Trophoblast cell (in vitro differentiated cells and primary cell): ENCODE measurements at regions not wholly inside any gene's neighbourhood (a gene's known extent, or its start where the extent isn't known, plus 50 kb on each side); places are given as distances from the start of the nearest gene placed in this dataset.

Source experiments
- DNase-seq, 2 donors: peaks; one replicate each; pipeline ENCODE4 v3.0.0-alpha.2; 2016
- H2AFZ ChIP-seq: 2 replicates; pipeline ENCODE4 v1.6.1; 2013; ENCODE audit warnings: low read length, moderate library complexity, mild to moderate bottlenecking; ENCODE audit not compliant: insufficient read depth, poor library complexity
- H2AK5ac ChIP-seq: 2 replicates; pipeline ENCODE4 v1.6.1; 2013; ENCODE audit warnings: mild to moderate bottlenecking, low read length
- H2BK120ac ChIP-seq: 2 replicates; pipeline ENCODE4 v1.6.1; 2013; ENCODE audit warnings: low read length, mild to moderate bottlenecking, moderate library complexity; ENCODE audit not compliant: insufficient read depth, poor library complexity
- H2BK12ac ChIP-seq: 2 replicates; pipeline ENCODE4 v1.6.1; 2013; ENCODE audit warnings: mild to moderate bottlenecking, low read length, moderate library complexity
- H2BK5ac ChIP-seq: 2 replicates; pipeline ENCODE4 v1.6.1; 2013; ENCODE audit warnings: low read length, low read depth, moderate library complexity, mild to moderate bottlenecking; ENCODE audit not compliant: poor library complexity
- H3K14ac ChIP-seq: 2 replicates; pipeline ENCODE4 v1.6.1; 2013; ENCODE audit warnings: mild to moderate bottlenecking, low read length
- H3K18ac ChIP-seq: 2 replicates; pipeline ENCODE4 v1.6.1; 2013; ENCODE audit warnings: mild to moderate bottlenecking, low read length
- H3K23ac ChIP-seq: 2 replicates; pipeline ENCODE4 v1.6.1; 2013; ENCODE audit warnings: low read length
- H3K27ac ChIP-seq: 2 replicates; pipeline ENCODE4 v1.5.1; 2013; ENCODE audit warnings: low read depth, mild to moderate bottlenecking, inconsistent platforms, low read length, moderate library complexity
- H3K27me3 ChIP-seq: 2 replicates; pipeline ENCODE4 v1.6.1; 2013; ENCODE audit warnings: inconsistent platforms, mild to moderate bottlenecking, low read length, moderate library complexity; ENCODE audit not compliant: insufficient read depth
- H3K36me3 ChIP-seq, 2 experiments: 1 replicate in 1 of 2; 2 replicates in 1 of 2; pipeline ENCODE4 v1.6.1; 2013; ENCODE audit warnings: low read length in 2 of 2, mild to moderate bottlenecking in 2 of 2, moderate library complexity in 1 of 2; ENCODE audit not compliant: insufficient read depth in 2 of 2, control insufficient read depth in 1 of 2
- H3K4ac ChIP-seq: 2 replicates; pipeline ENCODE4 v1.6.1; 2013; ENCODE audit warnings: low read depth, mild to moderate bottlenecking, low read length, moderate library complexity
- H3K4me1 ChIP-seq, 2 experiments: 1 replicate in 1 of 2; 2 replicates in 1 of 2; pipeline ENCODE4 v1.6.1; 2013; ENCODE audit warnings: low read length in 2 of 2, mild to moderate bottlenecking in 2 of 2, moderate library complexity in 1 of 2; ENCODE audit not compliant: insufficient read depth in 2 of 2, control insufficient read depth in 1 of 2
- H3K4me2 ChIP-seq: 2 replicates; pipeline ENCODE4 v1.6.1; 2013; ENCODE audit warnings: inconsistent platforms, mild to moderate bottlenecking, low read length, moderate library complexity
- H3K4me3 ChIP-seq: 2 replicates; pipeline ENCODE4 v1.5.1; 2013; ENCODE audit warnings: mild to moderate bottlenecking, low read depth, low read length, inconsistent platforms
- H3K79me1 ChIP-seq: one replicate; pipeline ENCODE4 v1.6.1; 2013; ENCODE audit warnings: low read length
- H3K79me2 ChIP-seq: 2 replicates; pipeline ENCODE4 v1.6.1; 2013; ENCODE audit warnings: low read length, mild to moderate bottlenecking; ENCODE audit not compliant: control insufficient read depth, insufficient read depth, poor library complexity
- H3K9ac ChIP-seq: 2 replicates; pipeline ENCODE4 v1.6.1; 2013; ENCODE audit warnings: mild to moderate bottlenecking, low read length
- H3K9me3 ChIP-seq: 2 replicates; pipeline ENCODE4 v1.6.1; 2013; ENCODE audit warnings: low read depth, mild to moderate bottlenecking, control low read depth, inconsistent platforms, low read length; ENCODE audit not compliant: insufficient read depth
- H4K12ac ChIP-seq: 2 replicates; pipeline ENCODE4 v1.6.1; 2013; ENCODE audit warnings: low read depth, mild to moderate bottlenecking, low read length, moderate library complexity
- H4K8ac ChIP-seq: 2 replicates; pipeline ENCODE4 v1.6.1; 2013; ENCODE audit warnings: low read depth, mild to moderate bottlenecking, low read length, moderate library complexity
- H4K91ac ChIP-seq: one replicate; pipeline ENCODE4 v1.6.1; 2013; ENCODE audit warnings: low read depth, mild to moderate bottlenecking, low read length, moderate library complexity
- WGBS: extraction: QIAGEN DNeasy Blood & Tissue Kit; methylation state at CpG from one replicate; pipeline ENCODE4 v1.1.7; 2013; ENCODE audit warnings: missing lambda C conversion rate; ENCODE audit not compliant: insufficient read length, insufficient coverage; ENCODE audit errors: extremely low coverage; 5-methylcytosine and 5-hydroxymethylcytosine counted together

GRCh38 chr11:15697437-15698236 lies 582.9 kb downstream of the INSC start:
- Histone ChIP-seq H2AK5ac (no peak overlapping the region), H3K4me2 (no peak overlapping the region), H3K14ac (no peak overlapping the region), H2BK12ac (peak overlapping the region; percentile 8), H3K36me3 (no peaks in the 10 kb centered on the region), H4K91ac (no peak overlapping the region), H3K79me1 (no peaks in the 10 kb centered on the region), H3K4me3 (no peak overlapping the region), H4K8ac (no peak overlapping the region), H3K18ac (no peak overlapping the region), H3K4ac (no peak overlapping the region), H3K9ac (no peak overlapping the region), H3K9me3 (no peaks in the 10 kb centered on the region), H3K27ac (no peak overlapping the region), H3K79me2 (no peaks in the 10 kb centered on the region), H2AFZ (no peak overlapping the region), H4K12ac (no peak overlapping the region), H2BK5ac (no peak overlapping the region), H3K23ac (no peak overlapping the region), H2BK120ac (no peak overlapping the region), H3K27me3 (no peaks in the 10 kb centered on the region), H3K4me1 (peaks cover 2 to 7% of the 10 kb centered on the region in 2 experiments)
- DNase-seq, result no peak
- no CpG with 5 or more reads among the region's 6 CpGs for WGBS

GRCh38 chr11:15698855-15699254 lies 584.1 kb downstream of the INSC start:
- WGBS, result no CpG with 5 or more reads among the region's 3 CpGs
- Histone ChIP-seq H3K4ac (no peak overlapping the region), H3K27ac (no peak overlapping the region), H3K36me3 (no peaks in the 10 kb centered on the region), H2BK120ac (no peak overlapping the region), H3K79me1 (no peaks in the 10 kb centered on the region), H3K4me3 (no peak overlapping the region), H2AK5ac (no peak overlapping the region), H2BK5ac (no peak overlapping the region), H3K23ac (no peak overlapping the region), H3K79me2 (no peaks in the 10 kb centered on the region), H4K91ac (no peak overlapping the region), H2AFZ (no peak overlapping the region), H3K27me3 (no peaks in the 10 kb centered on the region), H4K8ac (no peak overlapping the region), H3K4me1 (peaks cover 2 to 7% of the 10 kb centered on the region in 2 experiments), H3K4me2 (no peak overlapping the region), H4K12ac (no peak overlapping the region), H3K14ac (no peak overlapping the region), H3K9ac (no peak overlapping the region), H2BK12ac (no peak overlapping the region), H3K9me3 (no peaks in the 10 kb centered on the region), H3K18ac (no peak overlapping the region)
- no peak for DNase-seq

- no peak overlapping the region for H2BK120ac ChIP-seq
- H3K79me2 ChIP-seq, result no peaks in the 10 kb centered on the region
Observed at GRCh38 chr11:15699978-15700377, 585.3 kb downstream of the INSC start.

DNA sequence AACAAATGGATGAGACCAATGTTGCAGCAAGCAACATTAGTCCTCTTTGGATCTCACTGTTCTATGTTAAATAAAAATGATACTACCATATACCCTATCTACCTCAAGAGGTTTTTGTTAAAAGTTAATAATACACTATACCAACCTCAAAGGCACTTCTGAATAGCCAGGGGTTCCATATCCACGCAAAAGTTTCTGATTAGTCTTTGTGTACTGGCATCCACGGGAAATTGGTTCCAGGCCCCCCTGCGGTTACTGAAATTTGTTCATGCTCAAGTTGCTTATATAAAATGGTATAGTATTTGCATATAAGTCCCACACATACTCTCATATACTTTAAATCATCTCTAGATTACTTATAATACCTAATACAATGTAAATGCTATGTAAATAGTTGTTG lies 585.7 kb downstream of the INSC start:
- H3K18ac ChIP-seq, result no peak overlapping the region
- H2BK12ac ChIP-seq, result no peak overlapping the region
- H4K91ac ChIP-seq, result no peak overlapping the region
- H3K9me3 ChIP-seq, result no peaks in the 10 kb centered on the region
- H3K4me1 ChIP-seq, result peaks cover under 1 to 2% of the 10 kb centered on the region in 2 experiments
- no peak overlapping the region for H3K4me2 ChIP-seq
- H2BK5ac ChIP-seq, result no peak overlapping the region
- H2AK5ac ChIP-seq, result no peak overlapping the region
- H3K4ac ChIP-seq, result no peak overlapping the region
- H3K79me2 ChIP-seq, result no peaks in the 10 kb centered on the region
- H3K23ac ChIP-seq, result no peak overlapping the region
- H4K12ac ChIP-seq, result no peak overlapping the region
- H3K14ac ChIP-seq, result no peak overlapping the region
- H3K27ac ChIP-seq, result no peak overlapping the region
- no CpG with 5 or more reads among the region's 3 CpGs for WGBS
- no peak overlapping the region for H3K9ac ChIP-seq
- H3K27me3 ChIP-seq, result no peaks in the 10 kb centered on the region
- no peaks in the 10 kb centered on the region for H3K79me1 ChIP-seq
- H2BK120ac ChIP-seq, result no peak overlapping the region
- no peak overlapping the region for H3K4me3 ChIP-seq
- DNase-seq, result no peak
- no peak overlapping the region for H4K8ac ChIP-seq
- no peaks in the 10 kb centered on the region for H3K36me3 ChIP-seq
- H2AFZ ChIP-seq, result no peak overlapping the region

More at GRCh38 chr11:15699978-15700377, 585.3 kb downstream of the INSC start:
- Histone ChIP-seq H4K8ac (no peak overlapping the region), H3K79me1 (no peaks in the 10 kb centered on the region), H4K12ac (no peak overlapping the region), H3K4me3 (no peak overlapping the region), H3K4ac (no peak overlapping the region), H2AK5ac (no peak overlapping the region), H3K36me3 (no peaks in the 10 kb centered on the region), H3K23ac (no peak overlapping the region), H3K27ac (no peak overlapping the region), H2BK5ac (no peak overlapping the region), H3K14ac (no peak overlapping the region), H4K91ac (no peak overlapping the region), H2AFZ (no peak overlapping the region), H3K4me2 (no peak overlapping the region), H3K9ac (no peak overlapping the region), H3K18ac (no peak overlapping the region), H3K4me1 (peaks cover 2 to 7% of the 10 kb centered on the region in 2 experiments), H2BK12ac (no peak overlapping the region), H3K9me3 (no peaks in the 10 kb centered on the region), H3K27me3 (no peaks in the 10 kb centered on the region)
- no peak for DNase-seq
- no CpG with 5 or more reads among the region's 3 CpGs for WGBS
